Fibroblast of pulmonary artery (primary cell): ENCODE measurements at regions not wholly inside any gene's neighbourhood (a gene's known extent, or its start where the extent isn't known, plus 50 kb on each side); places are given as distances from the start of the nearest gene placed in this dataset.

Source experiments
- DNase-seq: peaks from one replicate; pipeline ENCODE4 v3.0.0-alpha.2; 2010; ENCODE audit warnings: low read depth
- H3K4me3 ChIP-seq: replicated peaks from 2 replicates; pipeline ENCODE4 v1.5.1; 2011; ENCODE audit warnings: low read depth, mild to moderate bottlenecking, control low read depth, low read length, moderate library complexity
- TF ChIP-seq, protein P1 (sequence below): IDR thresholded peaks from 2 replicates; pipeline ENCODE4 v1.5.1; 2011; ENCODE audit warnings: mild to moderate bottlenecking, control low read depth, low read length, inconsistent platforms; ENCODE audit errors: missing control alignments

DNA sequence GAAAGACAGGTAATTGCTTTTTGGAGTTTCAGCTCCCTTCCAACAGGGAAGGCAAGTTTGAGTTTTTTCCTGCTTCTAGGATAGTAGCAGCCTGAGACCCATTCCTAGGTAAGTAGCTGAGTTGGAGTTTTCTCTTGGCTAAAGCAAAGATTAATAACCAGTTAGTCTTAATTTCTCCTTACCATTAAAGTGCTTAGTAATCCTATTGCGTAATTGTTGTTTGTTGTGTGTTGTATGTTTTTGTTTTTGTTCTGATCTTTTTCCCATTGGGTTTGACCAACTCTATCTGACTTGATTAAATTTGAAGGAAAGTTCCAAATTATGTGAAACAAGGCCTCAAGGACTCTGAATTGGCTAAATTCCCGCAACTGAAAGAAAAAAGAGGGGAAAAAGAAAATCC lies 83.5 kb downstream of the TBX22 start:
- DNase-seq = no peak
- no peak overlapping the region for H3K4me3 ChIP-seq
- TF ChIP-seq, protein P1, sequence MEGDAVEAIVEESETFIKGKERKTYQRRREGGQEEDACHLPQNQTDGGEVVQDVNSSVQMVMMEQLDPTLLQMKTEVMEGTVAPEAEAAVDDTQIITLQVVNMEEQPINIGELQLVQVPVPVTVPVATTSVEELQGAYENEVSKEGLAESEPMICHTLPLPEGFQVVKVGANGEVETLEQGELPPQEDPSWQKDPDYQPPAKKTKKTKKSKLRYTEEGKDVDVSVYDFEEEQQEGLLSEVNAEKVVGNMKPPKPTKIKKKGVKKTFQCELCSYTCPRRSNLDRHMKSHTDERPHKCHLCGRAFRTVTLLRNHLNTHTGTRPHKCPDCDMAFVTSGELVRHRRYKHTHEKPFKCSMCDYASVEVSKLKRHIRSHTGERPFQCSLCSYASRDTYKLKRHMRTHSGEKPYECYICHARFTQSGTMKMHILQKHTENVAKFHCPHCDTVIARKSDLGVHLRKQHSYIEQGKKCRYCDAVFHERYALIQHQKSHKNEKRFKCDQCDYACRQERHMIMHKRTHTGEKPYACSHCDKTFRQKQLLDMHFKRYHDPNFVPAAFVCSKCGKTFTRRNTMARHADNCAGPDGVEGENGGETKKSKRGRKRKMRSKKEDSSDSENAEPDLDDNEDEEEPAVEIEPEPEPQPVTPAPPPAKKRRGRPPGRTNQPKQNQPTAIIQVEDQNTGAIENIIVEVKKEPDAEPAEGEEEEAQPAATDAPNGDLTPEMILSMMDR = no peak

DNA sequence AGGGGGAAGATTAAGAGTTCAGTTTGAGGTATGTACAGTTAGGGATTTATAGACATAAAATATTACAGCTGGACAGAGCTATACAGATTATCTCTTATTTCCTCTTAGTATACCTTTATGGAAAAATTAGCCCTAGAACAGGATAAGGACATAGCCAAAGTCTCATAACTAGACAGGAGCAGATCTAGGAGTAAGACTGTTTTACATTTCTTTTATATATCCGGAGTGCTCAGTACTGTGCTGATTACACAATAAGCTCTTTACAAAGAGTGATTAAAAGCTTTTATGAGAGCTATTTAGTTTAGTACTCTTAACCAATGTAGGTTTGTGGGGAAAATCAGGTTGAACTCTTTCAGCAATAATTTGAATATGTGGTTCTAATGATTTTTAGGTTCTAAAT lies 105.8 kb downstream of the TBX22 start:
- no peak overlapping the region for H3K4me3 ChIP-seq
- TF ChIP-seq, protein P1 = no peak

GRCh38 chrX:80138938-80139337 lies 124.4 kb downstream of the TBX22 start:
- TF ChIP-seq, protein P1 = no peak
- DNase-seq = no peak
- no peak overlapping the region for H3K4me3 ChIP-seq

More for the DNA sequence above, 105.8 kb downstream of the TBX22 start:
- no peak for DNase-seq

- H3K4me3 ChIP-seq = no peak overlapping the region
- TF ChIP-seq, protein P1 = no peak
- DNase-seq = no peak
Observed at GRCh38 chrX:80139564-80139963, 125.0 kb downstream of the TBX22 start.

- TF ChIP-seq, protein P1 = no peak
- no peak overlapping the region for H3K4me3 ChIP-seq
- DNase-seq = no peak
Observed at GRCh38 chrX:80170581-80170980, 156.0 kb downstream of the TBX22 start.

- TF ChIP-seq, protein P1 = no peak
- H3K4me3 ChIP-seq = no peak overlapping the region
- DNase-seq = no peak
Observed at GRCh38 chrX:80173261-80173660, 158.7 kb downstream of the TBX22 start.

GRCh38 chrX:80174925-80175574 lies 160.5 kb downstream of the TBX22 start:
- peak; percentile 1 for DNase-seq
- TF ChIP-seq, protein P1 = no peak
- no peak overlapping the region for H3K4me3 ChIP-seq
